ENCODE measurements at regions not wholly inside any gene's neighbourhood (a gene's known extent, or its start where the extent isn't known, plus 50 kb on each side); places are given as distances from the start of the nearest gene placed in this dataset.

DNA sequence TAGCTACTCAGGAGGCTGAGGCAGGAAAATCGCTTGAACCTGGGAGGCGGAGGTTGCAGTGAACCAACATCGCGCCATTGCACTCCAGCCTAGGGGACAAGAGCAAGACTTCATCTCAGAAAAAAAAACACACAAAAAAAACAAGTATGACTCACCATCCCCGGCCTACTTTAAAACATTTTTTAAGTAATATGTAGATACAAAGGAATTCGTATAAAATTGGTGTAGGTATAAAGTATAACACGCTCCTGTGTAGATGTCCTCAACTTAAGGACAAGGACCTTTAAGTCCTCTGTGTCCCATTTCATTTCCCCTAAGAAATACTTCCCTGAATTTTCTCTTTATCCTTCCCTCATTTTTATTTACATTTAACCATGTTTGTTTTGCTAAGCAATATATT lies 73.4 kb upstream of the PKN2 start:
- no peak for ATAC-seq
- TF ChIP-seq ZNF8 (CRISPR knock-in tag; IDR thresholded peaks at IDR 0.05): no peak
- TF ChIP-seq CSDC2 (CRISPR knock-in tag; IDR thresholded peaks at IDR 0.05): no peak
- no peak for TF ChIP-seq ZNF70 (CRISPR knock-in tag; IDR thresholded peaks at IDR 0.05)
- no peak for TF ChIP-seq TCF4 (CRISPR knock-in tag; IDR thresholded peaks at IDR 0.05; ENCODE audit: borderline replicate concordance)
- TF ChIP-seq ZC3H10 (CRISPR knock-in tag; IDR thresholded peaks at IDR 0.05): no peak
- TF ChIP-seq BACH2 (CRISPR knock-in tag; IDR thresholded peaks at IDR 0.05; ENCODE audit: borderline replicate concordance): no peak
- TF ChIP-seq CREB5 (CRISPR knock-in tag; IDR thresholded peaks at IDR 0.05; ENCODE audit: low read depth): no peak
- TF ChIP-seq, protein P1, sequence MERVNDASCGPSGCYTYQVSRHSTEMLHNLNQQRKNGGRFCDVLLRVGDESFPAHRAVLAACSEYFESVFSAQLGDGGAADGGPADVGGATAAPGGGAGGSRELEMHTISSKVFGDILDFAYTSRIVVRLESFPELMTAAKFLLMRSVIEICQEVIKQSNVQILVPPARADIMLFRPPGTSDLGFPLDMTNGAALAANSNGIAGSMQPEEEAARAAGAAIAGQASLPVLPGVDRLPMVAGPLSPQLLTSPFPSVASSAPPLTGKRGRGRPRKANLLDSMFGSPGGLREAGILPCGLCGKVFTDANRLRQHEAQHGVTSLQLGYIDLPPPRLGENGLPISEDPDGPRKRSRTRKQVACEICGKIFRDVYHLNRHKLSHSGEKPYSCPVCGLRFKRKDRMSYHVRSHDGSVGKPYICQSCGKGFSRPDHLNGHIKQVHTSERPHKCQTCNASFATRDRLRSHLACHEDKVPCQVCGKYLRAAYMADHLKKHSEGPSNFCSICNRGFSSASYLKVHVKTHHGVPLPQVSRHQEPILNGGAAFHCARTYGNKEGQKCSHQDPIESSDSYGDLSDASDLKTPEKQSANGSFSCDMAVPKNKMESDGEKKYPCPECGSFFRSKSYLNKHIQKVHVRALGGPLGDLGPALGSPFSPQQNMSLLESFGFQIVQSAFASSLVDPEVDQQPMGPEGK (CRISPR knock-in tag; IDR thresholded peaks at IDR 0.05; ENCODE audit: borderline replicate concordance): no peak
- no peak for TF ChIP-seq PPARA (CRISPR knock-in tag; IDR thresholded peaks at IDR 0.05; ENCODE audit: borderline replicate concordance)
- TF ChIP-seq ZFP3 (CRISPR knock-in tag; IDR thresholded peaks at IDR 0.05): no peak
- no peak for TF ChIP-seq ZFP30 (CRISPR knock-in tag; IDR thresholded peaks at IDR 0.05)
- TF ChIP-seq TOX (CRISPR knock-in tag; IDR thresholded peaks at IDR 0.05; ENCODE audit: borderline replicate concordance): no peak
- no peak for TF ChIP-seq ESRRG (CRISPR knock-in tag; IDR thresholded peaks at IDR 0.05)
- TF ChIP-seq OSR1 (CRISPR knock-in tag; IDR thresholded peaks at IDR 0.05): no peak
- no peak for TF ChIP-seq SNAI2 (CRISPR knock-in tag; IDR thresholded peaks at IDR 0.05)
- TF ChIP-seq, protein P2, sequence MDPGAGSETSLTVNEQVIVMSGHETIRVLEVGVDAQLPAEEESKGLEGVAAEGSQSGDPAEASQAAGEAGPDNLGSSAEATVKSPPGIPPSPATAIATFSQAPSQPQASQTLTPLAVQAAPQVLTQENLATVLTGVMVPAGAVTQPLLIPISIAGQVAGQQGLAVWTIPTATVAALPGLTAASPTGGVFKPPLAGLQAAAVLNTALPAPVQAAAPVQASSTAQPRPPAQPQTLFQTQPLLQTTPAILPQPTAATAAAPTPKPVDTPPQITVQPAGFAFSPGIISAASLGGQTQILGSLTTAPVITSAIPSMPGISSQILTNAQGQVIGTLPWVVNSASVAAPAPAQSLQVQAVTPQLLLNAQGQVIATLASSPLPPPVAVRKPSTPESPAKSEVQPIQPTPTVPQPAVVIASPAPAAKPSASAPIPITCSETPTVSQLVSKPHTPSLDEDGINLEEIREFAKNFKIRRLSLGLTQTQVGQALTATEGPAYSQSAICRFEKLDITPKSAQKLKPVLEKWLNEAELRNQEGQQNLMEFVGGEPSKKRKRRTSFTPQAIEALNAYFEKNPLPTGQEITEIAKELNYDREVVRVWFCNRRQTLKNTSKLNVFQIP (CRISPR knock-in tag; IDR thresholded peaks at IDR 0.05; ENCODE audit: borderline replicate concordance, low read depth): no peak

DNA sequence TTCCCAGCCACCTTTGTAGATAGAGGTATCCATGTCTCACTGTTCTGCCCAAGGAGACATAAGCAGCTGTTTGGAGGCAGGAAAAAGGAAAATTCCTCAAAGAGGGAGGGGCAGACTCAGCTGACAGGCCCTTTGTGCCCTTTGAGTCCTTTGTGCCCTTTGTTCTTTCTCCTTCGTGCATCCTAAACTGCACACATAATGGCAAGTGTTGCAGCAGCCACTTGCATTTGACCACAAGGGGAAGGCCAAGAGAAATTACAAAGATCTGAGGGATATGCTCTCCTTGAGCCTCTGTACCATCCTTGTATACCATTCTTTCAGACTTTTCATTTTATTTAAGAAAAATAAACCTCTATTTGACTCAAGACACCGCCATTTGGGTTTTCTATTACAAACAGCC lies 71.8 kb upstream of the PKN2 start:
- no peak for TF ChIP-seq ESRRG (CRISPR knock-in tag; IDR thresholded peaks at IDR 0.05)
- no peak for TF ChIP-seq TOX (CRISPR knock-in tag; IDR thresholded peaks at IDR 0.05; ENCODE audit: borderline replicate concordance)
- no peak for TF ChIP-seq ZNF8 (CRISPR knock-in tag; IDR thresholded peaks at IDR 0.05)
- TF ChIP-seq TCF4 (CRISPR knock-in tag; IDR thresholded peaks at IDR 0.05; ENCODE audit: borderline replicate concordance): no peak
- no peak for TF ChIP-seq CSDC2 (CRISPR knock-in tag; IDR thresholded peaks at IDR 0.05)
- TF ChIP-seq BACH2 (CRISPR knock-in tag; IDR thresholded peaks at IDR 0.05; ENCODE audit: borderline replicate concordance): no peak
- TF ChIP-seq ZFP3 (CRISPR knock-in tag; IDR thresholded peaks at IDR 0.05): no peak
- no peak for TF ChIP-seq GLIS3 (CRISPR knock-in tag; IDR thresholded peaks at IDR 0.05)
- no peak for TF ChIP-seq ZNF565 (CRISPR knock-in tag; conservative IDR thresholded peaks at IDR 0.05; ENCODE audit: low read depth)
- TF ChIP-seq TSHZ2 (CRISPR knock-in tag; IDR thresholded peaks at IDR 0.05): no peak
- TF ChIP-seq, protein P3, sequence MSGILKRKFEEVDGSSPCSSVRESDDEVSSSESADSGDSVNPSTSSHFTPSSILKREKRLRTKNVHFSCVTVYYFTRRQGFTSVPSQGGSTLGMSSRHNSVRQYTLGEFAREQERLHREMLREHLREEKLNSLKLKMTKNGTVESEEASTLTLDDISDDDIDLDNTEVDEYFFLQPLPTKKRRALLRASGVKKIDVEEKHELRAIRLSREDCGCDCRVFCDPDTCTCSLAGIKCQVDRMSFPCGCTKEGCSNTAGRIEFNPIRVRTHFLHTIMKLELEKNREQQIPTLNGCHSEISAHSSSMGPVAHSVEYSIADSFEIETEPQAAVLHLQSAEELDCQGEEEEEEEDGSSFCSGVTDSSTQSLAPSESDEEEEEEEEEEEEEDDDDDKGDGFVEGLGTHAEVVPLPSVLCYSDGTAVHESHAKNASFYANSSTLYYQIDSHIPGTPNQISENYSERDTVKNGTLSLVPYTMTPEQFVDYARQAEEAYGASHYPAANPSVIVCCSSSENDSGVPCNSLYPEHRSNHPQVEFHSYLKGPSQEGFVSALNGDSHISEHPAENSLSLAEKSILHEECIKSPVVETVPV (CRISPR knock-in tag; IDR thresholded peaks at IDR 0.05): no peak
- TF ChIP-seq ZFP30 (CRISPR knock-in tag; IDR thresholded peaks at IDR 0.05): no peak
- no peak for ATAC-seq

DNA sequence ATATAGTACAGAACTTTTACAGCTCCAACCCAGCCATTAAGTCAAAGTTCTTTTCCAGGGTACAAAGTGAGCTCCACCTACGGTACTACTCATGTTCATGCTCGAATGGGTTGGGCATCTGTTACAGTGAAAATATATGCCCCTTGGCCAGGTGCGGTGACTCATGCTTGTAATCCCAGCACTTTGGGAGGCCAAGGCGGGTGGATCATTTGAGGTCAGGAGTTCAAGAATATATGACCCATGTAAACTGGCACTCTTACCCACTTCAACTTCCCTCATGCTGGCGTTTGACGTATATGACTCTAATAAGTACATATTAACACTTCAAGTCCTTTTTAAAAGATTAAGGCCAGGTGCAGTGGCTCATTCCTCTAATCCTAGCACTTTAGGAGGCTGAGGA lies 71.3 kb upstream of the PKN2 start:
- TF ChIP-seq, protein P3 (CRISPR knock-in tag; IDR thresholded peaks at IDR 0.05): no peak
- no peak for TF ChIP-seq CSDC2 (CRISPR knock-in tag; IDR thresholded peaks at IDR 0.05)
- TF ChIP-seq ISL1 (CRISPR knock-in tag; IDR thresholded peaks at IDR 0.05): no peak
- no peak for ATAC-seq
